ENCODE measurements at regions not wholly inside any gene's neighbourhood (a gene's known extent, or its start where the extent isn't known, plus 50 kb on each side); places are given as distances from the start of the nearest gene placed in this dataset.

DNA sequence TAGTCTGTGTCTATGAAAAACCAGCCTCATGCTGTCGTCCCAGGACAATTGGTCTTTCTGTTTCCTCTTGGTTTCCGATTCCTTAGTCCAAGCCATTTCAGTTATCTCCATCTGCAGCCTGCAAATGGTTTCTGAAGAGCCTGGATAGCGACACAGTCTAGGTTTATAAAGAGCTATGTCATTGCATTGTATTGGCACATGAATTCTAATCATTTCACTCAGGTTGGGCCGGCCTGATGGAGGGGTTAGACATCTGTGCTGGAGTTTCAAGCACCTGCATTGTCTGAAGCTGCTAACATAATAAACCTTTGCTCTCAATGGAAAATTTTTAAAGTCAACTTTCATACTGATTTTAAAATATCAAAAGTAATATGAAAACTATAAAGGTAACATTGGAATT is 232.6 kb upstream of the MAP3K7 start:
- FAIRE-seq: no peak
- TF ChIP-seq TAF1 (IDR thresholded peaks at IDR 0.05; ENCODE audit: borderline replicate concordance, low read depth, low read length): no peak
- TF ChIP-seq POLR2A (IDR thresholded peaks at IDR 0.05; ENCODE audit: low read depth, low read length): no peak
- TF ChIP-seq POLR2AphosphoS5 (IDR thresholded peaks at IDR 0.05; ENCODE audit: low read depth, low read length): no peak

DNA sequence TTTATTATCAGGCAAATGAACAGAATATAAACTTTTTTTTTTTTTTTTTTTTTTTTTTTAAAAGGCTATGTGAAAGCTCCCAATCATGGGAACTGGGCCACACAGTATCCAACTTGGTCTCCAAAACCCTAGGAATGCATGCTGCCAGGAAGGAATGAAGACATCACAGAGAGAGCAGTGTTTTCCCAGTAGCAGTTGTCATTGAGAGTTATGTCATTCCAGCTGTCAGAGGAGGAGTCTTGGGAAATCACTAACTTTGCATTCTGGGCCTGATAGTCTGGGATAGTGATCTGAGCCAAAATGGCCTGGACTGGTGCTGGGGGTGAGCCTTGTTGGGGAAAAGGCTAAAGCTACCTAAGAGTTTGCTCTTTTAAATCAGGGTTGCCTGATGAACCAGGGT is 231.3 kb upstream of the MAP3K7 start:
- FAIRE-seq: no peak
- TF ChIP-seq POLR2A (IDR thresholded peaks at IDR 0.05; ENCODE audit: low read depth, low read length) (no peak), POLR2AphosphoS5 (IDR thresholded peaks at IDR 0.05; ENCODE audit: low read depth, low read length) (no peak), TAF1 (IDR thresholded peaks at IDR 0.05; ENCODE audit: borderline replicate concordance, low read depth, low read length) (no peak)
- DNase-seq (ENCODE audit: insufficient read length): no peak

More for the DNA sequence above, 232.6 kb upstream of the MAP3K7 start:
- no peak for DNase-seq (ENCODE audit: insufficient read length)

DNA sequence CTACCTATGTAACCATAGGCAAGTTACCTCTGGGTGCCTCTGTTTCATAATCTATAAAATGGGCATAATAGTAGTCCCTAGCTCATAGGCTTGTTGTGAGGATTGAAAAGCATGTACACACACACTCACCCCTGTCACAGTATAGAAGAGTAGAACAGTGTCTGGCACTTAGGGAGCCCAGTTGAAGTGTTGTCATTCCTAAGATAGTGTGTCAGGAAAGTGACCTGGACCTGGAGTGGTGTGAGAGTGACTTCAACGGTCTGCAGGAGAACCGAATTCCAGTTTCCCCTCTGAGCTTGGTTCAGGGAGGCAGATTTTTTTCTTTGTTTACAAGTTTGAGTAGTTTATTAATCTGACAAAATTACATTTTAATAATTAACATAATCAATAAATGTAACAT is 229.9 kb upstream of the MAP3K7 start:
- no peak for FAIRE-seq
- DNase-seq (ENCODE audit: insufficient read length): no peak
- no peak for TF ChIP-seq TAF1 (IDR thresholded peaks at IDR 0.05; ENCODE audit: borderline replicate concordance, low read depth, low read length)
- TF ChIP-seq POLR2A (IDR thresholded peaks at IDR 0.05; ENCODE audit: low read depth, low read length): no peak
- no peak for TF ChIP-seq POLR2AphosphoS5 (IDR thresholded peaks at IDR 0.05; ENCODE audit: low read depth, low read length)

DNA sequence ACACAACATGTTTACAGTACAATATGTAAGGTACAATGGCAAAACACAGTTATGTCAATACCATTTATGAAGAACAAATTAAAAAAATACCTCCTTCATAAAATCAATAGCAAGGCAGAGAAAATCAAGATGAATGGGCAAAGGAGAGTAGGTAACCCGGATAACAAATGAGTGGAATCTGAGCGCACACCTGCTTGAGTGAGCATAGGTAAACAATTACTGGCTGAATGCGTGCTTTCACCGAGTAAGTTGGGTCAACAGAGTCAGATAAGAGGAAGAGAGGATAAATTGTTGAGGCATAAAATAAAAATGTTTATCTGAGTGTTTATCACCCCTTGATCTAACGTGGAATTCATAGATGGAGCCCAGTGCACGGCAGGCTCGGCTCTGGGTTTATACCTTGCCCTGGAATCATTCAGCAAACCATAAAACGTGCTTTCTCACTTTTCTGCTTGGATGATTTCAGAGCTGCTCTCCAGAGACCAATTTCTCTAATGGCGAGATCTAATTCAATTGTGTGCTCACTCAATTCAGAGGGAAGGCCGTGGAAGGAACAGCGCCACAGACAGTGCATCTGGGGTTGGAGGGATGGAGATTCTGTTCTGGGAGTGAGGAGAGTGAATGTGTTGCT is 224.8 kb upstream of the MAP3K7 start:
- no peak for FAIRE-seq
- TF ChIP-seq POLR2AphosphoS5 (IDR thresholded peaks at IDR 0.05; ENCODE audit: low read depth, low read length) (no peak), POLR2A (IDR thresholded peaks at IDR 0.05; ENCODE audit: low read depth, low read length) (no peak), TAF1 (IDR thresholded peaks at IDR 0.05; ENCODE audit: borderline replicate concordance, low read depth, low read length) (no peak)
- no peak for DNase-seq (ENCODE audit: insufficient read length)

GRCh38 chr6:90809035-90809434 is 222.2 kb upstream of the MAP3K7 start:
- DNase-seq (ENCODE audit: insufficient read length) (no peak), FAIRE-seq (no peak)
- TF ChIP-seq POLR2A (IDR thresholded peaks at IDR 0.05; ENCODE audit: low read depth, low read length) (no peak), TAF1 (IDR thresholded peaks at IDR 0.05; ENCODE audit: borderline replicate concordance, low read depth, low read length) (no peak), POLR2AphosphoS5 (IDR thresholded peaks at IDR 0.05; ENCODE audit: low read depth, low read length) (no peak)

DNA sequence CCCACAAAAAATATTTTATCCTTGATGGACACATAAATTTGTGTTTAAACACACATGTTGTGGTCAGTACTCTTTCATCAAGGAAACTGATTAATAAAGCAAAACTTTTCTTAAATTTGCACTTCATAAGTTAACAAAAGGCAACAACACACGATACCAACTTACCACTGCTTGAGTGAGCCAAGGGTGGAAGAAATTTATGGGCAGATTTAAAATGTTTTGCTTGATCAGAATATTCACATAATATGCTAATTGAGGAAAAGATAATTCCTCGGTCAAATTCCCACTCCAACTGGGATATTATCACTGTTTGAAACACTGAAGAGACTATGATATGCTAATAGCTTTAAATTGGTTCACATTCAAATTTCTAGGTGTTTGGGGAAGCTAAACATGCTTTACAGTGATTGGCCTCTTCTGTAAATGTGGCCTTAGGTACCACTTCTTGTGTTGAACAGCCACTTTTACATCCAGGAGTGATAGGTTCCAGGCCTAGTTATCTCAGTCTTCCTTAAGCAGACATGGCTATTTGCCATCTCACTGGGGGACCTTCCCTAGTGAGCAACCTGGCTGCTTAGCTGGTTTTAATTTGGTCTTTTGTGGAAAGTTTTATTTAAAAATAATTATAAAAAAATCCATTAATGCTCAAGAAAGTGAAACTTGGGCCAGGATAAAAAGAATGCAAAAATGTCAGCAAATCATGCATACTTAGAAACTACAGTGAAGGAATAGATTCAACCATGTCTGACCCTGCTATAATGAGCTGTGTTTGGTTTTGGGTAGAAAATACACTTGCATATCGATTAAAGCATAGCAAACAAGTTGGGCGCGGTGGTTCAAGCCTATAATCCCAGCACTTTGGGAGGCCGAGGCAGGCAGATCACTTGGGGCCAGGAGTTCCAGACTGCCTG is 221.2 kb upstream of the MAP3K7 start:
- FAIRE-seq: no peak
- DNase-seq (ENCODE audit: insufficient read length): no peak
- TF ChIP-seq POLR2AphosphoS5 (IDR thresholded peaks at IDR 0.05; ENCODE audit: low read depth, low read length) (no peak), TAF1 (IDR thresholded peaks at IDR 0.05; ENCODE audit: borderline replicate concordance, low read depth, low read length) (no peak), POLR2A (IDR thresholded peaks at IDR 0.05; ENCODE audit: low read depth, low read length) (no peak)

DNA sequence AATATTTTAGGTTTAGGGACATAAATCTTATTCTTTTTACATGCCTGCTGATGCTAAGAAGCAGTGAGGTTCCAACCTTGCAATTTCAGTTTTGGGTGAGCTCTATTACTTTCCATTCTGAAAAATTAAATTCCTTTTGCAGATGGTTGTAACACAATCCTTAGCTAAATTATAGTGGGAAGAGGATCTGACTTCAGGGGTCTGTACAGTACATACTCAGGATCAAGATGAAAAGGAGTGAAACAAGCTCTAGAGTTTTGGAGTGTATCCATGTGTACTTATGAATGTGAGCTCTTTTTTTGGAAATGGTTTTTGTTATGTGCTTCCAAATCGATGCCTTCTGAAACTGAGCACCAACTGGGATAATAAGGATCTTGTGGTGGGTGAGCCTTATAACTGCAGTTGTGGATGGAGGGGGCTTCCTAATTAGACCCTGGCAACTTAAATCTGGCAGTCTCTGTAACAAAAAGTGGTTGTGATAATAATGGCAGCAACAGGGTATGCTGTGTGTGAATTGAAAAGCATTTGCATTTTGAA is 218.8 kb upstream of the MAP3K7 start:
- FAIRE-seq (no peak), DNase-seq (ENCODE audit: insufficient read length) (no peak)
- TF ChIP-seq POLR2A (IDR thresholded peaks at IDR 0.05; ENCODE audit: low read depth, low read length) (no peak), POLR2AphosphoS5 (IDR thresholded peaks at IDR 0.05; ENCODE audit: low read depth, low read length) (no peak), TAF1 (IDR thresholded peaks at IDR 0.05; ENCODE audit: borderline replicate concordance, low read depth, low read length) (no peak)

- no peak for FAIRE-seq
- no peak for TF ChIP-seq POLR2A (IDR thresholded peaks at IDR 0.05; ENCODE audit: low read depth, low read length)
- TF ChIP-seq POLR2AphosphoS5 (IDR thresholded peaks at IDR 0.05; ENCODE audit: low read depth, low read length): no peak
- no peak for TF ChIP-seq TAF1 (IDR thresholded peaks at IDR 0.05; ENCODE audit: borderline replicate concordance, low read depth, low read length)
Measured at GRCh38 chr6:90803956-90804355, 217.1 kb upstream of the MAP3K7 start.

GRCh38 chr6:90795078-90795477 is 208.2 kb upstream of the MAP3K7 start:
- DNase-seq (ENCODE audit: insufficient read length) (no peak), FAIRE-seq (no peak)
- no peak for TF ChIP-seq POLR2AphosphoS5 (IDR thresholded peaks at IDR 0.05; ENCODE audit: low read depth, low read length)
- no peak for TF ChIP-seq POLR2A (IDR thresholded peaks at IDR 0.05; ENCODE audit: low read depth, low read length)
- no peak for TF ChIP-seq TAF1 (IDR thresholded peaks at IDR 0.05; ENCODE audit: borderline replicate concordance, low read depth, low read length)

More at GRCh38 chr6:90803956-90804355, 217.1 kb upstream of the MAP3K7 start:
- no peak for DNase-seq (ENCODE audit: insufficient read length)

- DNase-seq (ENCODE audit: insufficient read length) (no peak), FAIRE-seq (no peak)
- no peak for TF ChIP-seq POLR2AphosphoS5 (IDR thresholded peaks at IDR 0.05; ENCODE audit: low read depth, low read length)
- TF ChIP-seq TAF1 (IDR thresholded peaks at IDR 0.05; ENCODE audit: borderline replicate concordance, low read depth, low read length): no peak
- no peak for TF ChIP-seq POLR2A (IDR thresholded peaks at IDR 0.05; ENCODE audit: low read depth, low read length)
Measured at GRCh38 chr6:90793771-90794170, 206.9 kb upstream of the MAP3K7 start.

- TF ChIP-seq POLR2AphosphoS5 (IDR thresholded peaks at IDR 0.05; ENCODE audit: low read depth, low read length): no peak
- TF ChIP-seq POLR2A (IDR thresholded peaks at IDR 0.05; ENCODE audit: low read depth, low read length): no peak
- TF ChIP-seq TAF1 (IDR thresholded peaks at IDR 0.05; ENCODE audit: borderline replicate concordance, low read depth, low read length): no peak
- FAIRE-seq (no peak), DNase-seq (ENCODE audit: insufficient read length) (no peak)
Measured at GRCh38 chr6:90790696-90791095, 203.8 kb upstream of the MAP3K7 start.
